ENCODE measurements at regions not wholly inside any gene's neighbourhood (a gene's known extent, or its start where the extent isn't known, plus 50 kb on each side); places are given as distances from the start of the nearest gene placed in this dataset.

- TF ChIP-seq EZH2phosphoT487 (IDR thresholded peaks at IDR 0.05; ENCODE audit: borderline replicate concordance) (no peak), ATF3 (IDR thresholded peaks at IDR 0.05) (no peak), MAX (IDR thresholded peaks at IDR 0.05) (no peak), EZH2 (IDR thresholded peaks at IDR 0.05) (no peak), POLR2A (IDR thresholded peaks at IDR 0.05; ENCODE audit: borderline replicate concordance, extremely low read depth, insufficient read depth, insufficient read length) (no peak), CTCF (IDR thresholded peaks at IDR 0.05 in 2 of 3, conservative IDR thresholded peaks at IDR 0.05 in 1 of 3; ENCODE audit: borderline replicate concordance in 1 of 3, insufficient read depth in 1 of 3, low read depth in 2 of 3, low read length in 2 of 3) (no peak), REST (IDR thresholded peaks at IDR 0.05; ENCODE audit: low read depth) (no peak), JUND (IDR thresholded peaks at IDR 0.05) (no peak), POLR2AphosphoS5 (IDR thresholded peaks at IDR 0.05; ENCODE audit: low read depth, low read length) (no peak), TCF7L2 (IDR thresholded peaks at IDR 0.05; ENCODE audit: borderline replicate concordance, extremely low read depth, insufficient read depth, insufficient read length) (no peak)
Observed at GRCh38 chr11:37968148-37968547, 1370.1 kb upstream of the RAG2 start.
